Fibroblast of lung (primary cell): ENCODE measurements at regions not wholly inside any gene's neighbourhood (a gene's known extent, or its start where the extent isn't known, plus 50 kb on each side); places are given as distances from the start of the nearest gene placed in this dataset.

ENCODE experiments used
- CTCF ChIP-seq, 2 donors: IDR thresholded peaks in 1 of 2; conservative IDR thresholded peaks in 1 of 2; 1 replicate in 1 of 2; 2 replicates in 1 of 2; pipeline ENCODE4 v1.5.1; 2011 to 2012; ENCODE audit warnings: low read length in 2 of 2, control low read depth in 1 of 2, inconsistent platforms in 1 of 2, low read depth in 1 of 2, mild to moderate bottlenecking in 1 of 2
- EZH2 ChIP-seq: IDR thresholded peaks from 2 replicates; pipeline ENCODE4 v1.5.1; 2012; ENCODE audit warnings: low read length, control low read depth, mild to moderate bottlenecking; ENCODE audit errors: missing control alignments

DNA sequence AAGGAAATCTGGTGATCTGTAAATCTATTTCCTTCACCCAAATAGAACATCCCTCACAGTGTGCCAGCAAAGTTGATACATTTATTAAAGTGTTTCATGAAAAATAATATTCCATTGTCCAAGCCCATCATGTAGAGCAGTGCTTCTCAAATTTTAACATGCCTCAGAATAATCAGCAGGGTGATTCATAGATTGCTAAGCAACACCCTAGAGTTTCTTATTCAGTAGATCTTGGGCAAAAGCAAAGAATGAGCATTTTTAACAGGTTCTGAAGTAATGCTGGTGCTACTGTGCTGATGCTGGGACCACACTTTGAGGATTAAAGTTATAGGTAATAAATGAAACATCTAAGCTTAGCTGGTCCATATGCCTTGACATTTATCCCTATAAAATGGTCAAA, 210.5 kb downstream of the ZIC4 start:
- TF ChIP-seq CTCF (conservative IDR thresholded peaks at IDR 0.05 in 1 of 2, IDR thresholded peaks at IDR 0.05 in 1 of 2; ENCODE audit: low read depth in 1 of 2, low read length in 2 of 2), result no peak
- TF ChIP-seq EZH2, result no peak
